ENCODE measurements at regions not wholly inside any gene's neighbourhood (a gene's known extent, or its start where the extent isn't known, plus 50 kb on each side); places are given as distances from the start of the nearest gene placed in this dataset.
"Not testable (repeated sequence)": the region's sequence is repeated elsewhere in the genome, so short reads cannot be mapped to it uniquely, and the experiment has no call there.

DNA sequence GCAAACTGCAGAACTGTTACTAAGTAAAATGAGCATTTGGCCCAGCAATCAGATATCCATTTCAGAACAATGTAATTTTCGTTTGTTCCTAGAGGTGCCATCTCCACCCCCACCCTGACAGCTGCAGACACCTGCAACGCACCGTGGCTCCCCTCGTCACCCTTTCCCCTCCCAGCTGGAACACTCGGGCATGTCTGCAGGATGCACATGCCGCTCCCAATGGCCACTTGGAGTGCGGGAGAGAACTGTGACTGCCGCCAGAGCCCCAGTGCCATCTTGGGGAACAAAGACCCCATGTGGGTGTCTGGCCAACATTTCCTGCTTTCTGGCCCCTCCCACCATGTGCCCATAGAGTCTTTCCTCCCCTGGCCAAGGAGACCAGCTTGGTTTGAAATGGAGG lies 436.2 kb downstream of the PCDH10 start:
- DNase-seq: no peak

GRCh38 chr4:133584714-133585113 lies 435.6 kb downstream of the PCDH10 start:
- no peak for DNase-seq

DNA sequence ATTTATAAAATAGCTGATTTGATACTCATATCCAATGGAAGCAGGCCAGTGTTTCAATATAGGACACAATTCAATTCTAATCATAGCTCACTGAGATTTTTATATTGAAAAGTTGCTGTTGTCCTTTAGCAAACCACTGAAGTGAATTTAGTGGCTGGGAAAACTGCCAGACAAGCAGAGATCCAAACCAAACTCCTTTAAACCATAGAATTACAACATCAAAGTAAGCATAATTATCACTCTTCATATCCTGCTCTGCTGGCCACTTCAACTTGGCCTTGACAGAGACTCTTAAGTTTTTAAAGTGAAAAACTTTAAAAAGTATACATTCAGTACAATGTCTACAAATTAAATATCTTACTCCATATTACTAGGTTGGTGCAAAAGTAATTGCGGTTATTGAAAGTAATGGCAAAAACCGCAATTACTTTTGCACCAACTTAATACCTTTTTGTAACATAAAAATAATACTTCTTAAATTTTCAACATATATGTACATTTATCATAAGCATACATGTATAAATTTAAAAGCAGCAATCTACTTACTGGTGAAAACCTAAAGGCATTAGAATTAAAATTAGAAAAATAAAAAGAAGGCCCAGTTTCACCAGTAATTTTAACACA lies 433.0 kb downstream of the PCDH10 start:
- no peak for DNase-seq

DNA sequence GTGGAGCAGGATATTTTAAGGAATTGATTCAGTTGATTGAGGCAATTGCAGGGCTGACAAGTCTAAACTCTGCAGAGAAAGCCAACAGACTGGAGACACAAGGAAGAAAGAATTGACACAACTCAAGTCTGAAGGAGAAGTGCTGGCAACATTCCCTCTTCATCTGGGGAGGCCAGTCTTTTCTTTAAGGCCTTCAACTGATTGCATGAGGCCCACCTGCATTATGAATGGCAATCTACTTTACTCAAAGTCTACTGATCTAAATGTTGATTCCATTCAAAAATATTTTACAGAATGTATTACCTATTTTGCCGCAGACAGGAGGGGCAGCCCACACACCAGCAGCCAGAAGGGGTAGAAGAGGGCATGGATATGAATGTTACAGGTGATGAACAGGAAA lies 425.2 kb downstream of the PCDH10 start:
- DNase-seq: no peak

DNA sequence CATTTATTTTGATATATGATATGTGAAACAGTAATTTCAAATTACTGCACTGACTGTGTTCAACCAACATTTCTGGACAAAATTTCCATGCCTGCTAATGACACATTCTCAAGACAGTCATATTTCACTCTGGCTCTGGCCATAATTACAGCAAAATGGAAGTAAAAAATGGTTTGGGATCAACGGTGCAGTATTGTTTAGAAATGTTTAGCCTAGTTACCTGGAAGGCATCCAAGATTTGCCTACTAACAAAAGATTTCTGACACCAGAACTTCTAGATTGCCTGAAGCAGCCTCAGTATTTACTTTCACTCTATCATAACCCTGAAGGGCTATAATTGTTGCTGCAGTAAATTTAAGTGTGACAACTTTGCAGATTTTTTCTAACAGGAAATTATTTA lies 416.3 kb downstream of the PCDH10 start:
- DNase-seq: peak; percentile 15

DNA sequence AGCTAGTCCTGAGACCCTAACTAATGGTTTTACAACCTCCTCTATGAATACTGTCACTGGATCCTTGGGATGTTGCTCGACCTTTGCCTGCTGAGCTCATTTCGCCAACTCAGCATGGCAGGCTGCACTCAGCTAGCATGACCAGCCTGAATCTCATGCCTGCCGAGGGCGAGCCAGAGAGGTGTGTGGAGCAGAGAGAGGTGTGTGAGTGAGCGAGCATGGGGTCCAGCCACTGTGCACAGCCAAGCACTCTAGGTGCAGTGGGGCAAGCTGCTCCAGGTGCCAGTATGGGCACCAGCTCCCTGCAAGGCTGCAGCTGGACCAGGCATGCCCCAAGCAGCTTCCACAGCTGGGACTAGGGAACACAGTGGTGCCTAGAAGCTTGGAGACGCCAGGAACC lies 410.9 kb downstream of the PCDH10 start:
- DNase-seq: no peak

GRCh38 chr4:133555671-133556070 lies 406.6 kb downstream of the PCDH10 start:
- DNase-seq: no peak

DNA sequence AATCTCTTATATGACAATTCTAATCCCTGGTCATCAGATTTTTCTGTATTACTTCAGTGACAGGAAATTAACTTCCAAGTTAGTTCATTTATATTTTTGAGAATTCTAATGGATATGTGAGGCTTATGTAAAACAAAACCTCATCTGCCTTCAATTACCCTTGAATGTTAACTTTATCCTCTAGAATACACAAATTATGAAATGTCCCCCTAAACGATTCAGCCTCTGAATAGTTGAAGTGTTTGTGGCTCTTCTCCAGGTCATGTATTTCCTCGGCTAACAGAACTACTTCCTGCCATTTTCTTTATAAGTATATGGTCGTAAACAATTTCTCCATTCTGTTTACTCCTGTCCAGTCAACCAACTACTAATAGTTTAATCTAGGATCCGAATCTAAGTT lies 401.3 kb downstream of the PCDH10 start:
- DNase-seq: no peak

GRCh38 chr4:133544097-133544496 lies 395.0 kb downstream of the PCDH10 start:
- DNase-seq: no peak

GRCh38 chr4:133537780-133538281 lies 388.7 kb downstream of the PCDH10 start:
- no peak for DNase-seq

DNA sequence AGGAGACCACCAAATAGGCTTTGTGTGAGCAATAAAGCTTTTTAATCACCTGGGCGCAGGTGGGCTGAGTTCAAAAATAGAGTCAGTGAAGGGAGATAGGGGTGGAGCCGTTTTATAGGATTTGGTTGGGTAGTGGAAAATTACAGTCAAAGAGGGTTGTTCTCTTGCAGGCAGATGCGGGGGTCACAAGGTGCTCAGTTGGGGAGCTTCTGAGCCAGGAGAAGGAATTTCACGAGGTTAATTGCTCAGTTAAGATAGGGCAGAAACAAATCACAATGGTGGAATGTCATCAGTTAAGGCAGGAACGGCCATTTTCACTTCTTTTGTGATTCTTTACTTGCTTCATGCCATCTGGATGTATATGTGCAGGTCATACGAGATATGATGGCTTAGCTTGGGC lies 385.1 kb downstream of the PCDH10 start:
- not testable (repeated sequence) for DNase-seq

DNA sequence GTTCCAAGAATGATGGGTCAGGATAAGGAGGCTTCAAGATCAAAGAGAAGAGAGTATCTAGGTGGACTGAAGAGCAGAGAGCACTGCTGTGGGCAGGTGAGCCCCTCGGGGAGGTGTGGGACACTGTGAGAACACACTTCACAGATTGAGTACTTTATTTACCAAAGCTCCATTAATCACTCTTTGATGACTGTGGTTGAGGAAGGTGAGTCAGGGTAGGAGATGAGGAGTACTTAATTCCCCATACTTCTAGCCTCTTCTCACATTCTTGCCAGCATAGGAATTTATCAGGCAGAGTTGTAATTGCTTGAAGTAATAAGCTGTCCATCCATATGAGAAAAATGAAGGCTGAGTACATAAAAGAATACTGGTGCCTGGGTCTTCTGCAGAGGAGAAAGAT lies 375.3 kb downstream of the PCDH10 start:
- DNase-seq: no peak

DNA sequence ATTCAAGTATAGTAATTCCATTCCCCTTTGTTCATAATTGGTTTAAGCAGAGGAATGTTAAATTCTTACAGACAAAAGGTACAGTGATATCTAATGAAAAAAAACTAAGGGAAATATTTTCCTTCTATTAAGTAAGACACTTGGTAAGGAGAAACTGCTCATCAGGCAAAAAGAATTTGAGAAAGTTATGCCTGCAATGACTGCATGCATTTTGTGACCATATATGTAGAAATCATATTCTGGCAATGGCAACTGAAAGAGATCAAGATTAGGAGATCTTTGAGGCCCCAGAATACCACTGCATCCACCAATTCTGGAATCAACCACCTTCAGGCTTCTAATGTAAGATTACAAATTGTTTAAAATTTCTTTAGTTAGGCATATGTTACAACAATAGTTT lies 364.8 kb downstream of the PCDH10 start:
- no peak for DNase-seq

DNA sequence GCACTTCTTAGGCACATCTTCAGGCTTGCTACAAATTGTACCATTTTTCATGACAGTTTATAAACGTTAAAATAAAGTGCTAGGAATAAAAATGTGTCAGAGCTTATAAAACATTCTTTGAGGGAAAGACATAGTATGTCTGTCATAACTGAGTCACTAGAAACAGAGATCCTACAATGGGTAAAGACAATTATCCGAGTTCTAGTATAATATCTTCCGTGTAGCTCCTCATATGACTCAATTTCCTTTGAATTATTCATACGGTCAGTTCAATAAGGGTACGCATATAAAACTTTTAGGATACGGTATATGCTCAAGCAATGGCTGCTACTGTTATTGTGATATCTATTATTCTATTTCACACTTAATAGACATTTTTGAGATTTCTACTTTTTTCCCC lies 349.1 kb downstream of the PCDH10 start:
- no peak for DNase-seq

- no peak for DNase-seq
Observed at GRCh38 chr4:133493776-133494175, 344.7 kb downstream of the PCDH10 start.

- no peak for DNase-seq
Observed at GRCh38 chr4:133493241-133493640, 344.1 kb downstream of the PCDH10 start.

GRCh38 chr4:133484287-133484686 lies 335.2 kb downstream of the PCDH10 start:
- no peak for DNase-seq

- no peak for DNase-seq
Observed at GRCh38 chr4:133483600-133484246, 334.6 kb downstream of the PCDH10 start.

- no peak for DNase-seq
Observed at GRCh38 chr4:133476063-133476462, 327.0 kb downstream of the PCDH10 start.

GRCh38 chr4:133474501-133474900 lies 325.4 kb downstream of the PCDH10 start:
- DNase-seq: no peak

GRCh38 chr4:133472244-133472643 lies 323.1 kb downstream of the PCDH10 start:
- DNase-seq: no peak

- no peak for DNase-seq
Observed at GRCh38 chr4:133467290-133467947, 318.3 kb downstream of the PCDH10 start.

DNA sequence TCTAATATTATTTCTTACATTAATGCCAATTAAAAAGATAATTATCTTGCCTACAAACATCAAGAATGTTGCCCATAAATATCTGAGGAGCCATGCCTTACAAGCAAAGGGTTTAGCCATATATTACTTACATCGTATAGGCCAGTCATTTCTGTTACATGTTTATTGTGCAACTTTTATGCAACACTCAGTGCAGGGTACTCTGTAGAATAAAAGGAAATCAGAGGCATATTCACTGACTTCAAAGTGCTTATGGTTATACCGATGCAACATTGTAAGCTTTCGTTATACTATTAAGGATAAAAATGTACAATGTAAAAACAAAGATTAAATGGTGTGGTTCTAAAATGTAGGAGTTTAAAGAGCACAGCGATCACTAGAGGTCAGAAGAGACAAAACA lies 315.9 kb downstream of the PCDH10 start:
- DNase-seq: no peak

- no peak for DNase-seq
Observed at GRCh38 chr4:133464311-133464710, 315.2 kb downstream of the PCDH10 start.
